HG03139 (cell line): ENCODE measurements at regions not wholly inside any gene's neighbourhood (a gene's known extent, or its start where the extent isn't known, plus 50 kb on each side); places are given as distances from the start of the nearest gene placed in this dataset.
"Not testable (repeated sequence)": the region's sequence is repeated elsewhere in the genome, so short reads cannot be mapped to it uniquely, and the experiment has no call there.

ENCODE experiments used
- ATAC-seq: cut with Tn5 transposase; IDR thresholded peaks from one replicate; pipeline ENCODE4 v1.9.1; 2021; ENCODE audit not compliant: unreplicated experiment

- no peak for ATAC-seq
Measured at GRCh38 chr10:56109454-56109853, 251.6 kb downstream of the ZWINT start.

- ATAC-seq: no peak
Measured at GRCh38 chr10:56104923-56105322, 256.1 kb downstream of the ZWINT start.

GRCh38 chr10:56104487-56104886 lies 256.6 kb downstream of the ZWINT start:
- no peak for ATAC-seq

GRCh38 chr10:56096226-56096517 lies 264.9 kb downstream of the ZWINT start:
- no peak for ATAC-seq

- no peak for ATAC-seq
Measured at GRCh38 chr10:56095506-56096225, 265.4 kb downstream of the ZWINT start.

GRCh38 chr10:56093645-56094044 lies 267.4 kb downstream of the ZWINT start:
- ATAC-seq: not testable (repeated sequence)

- ATAC-seq: no peak
Measured at GRCh38 chr10:56091872-56092271, 269.2 kb downstream of the ZWINT start.

- no peak for ATAC-seq
Measured at GRCh38 chr10:56090914-56091540, 270.0 kb downstream of the ZWINT start.

- ATAC-seq: no peak
Measured at GRCh38 chr10:56085406-56086122, 275.5 kb downstream of the ZWINT start.

- ATAC-seq: no peak
Measured at GRCh38 chr10:56082169-56082568, 278.9 kb downstream of the ZWINT start.

GRCh38 chr10:56068473-56069263 lies 292.4 kb downstream of the ZWINT start:
- ATAC-seq: no peak

GRCh38 chr10:56068040-56068439 lies 293.0 kb downstream of the ZWINT start:
- no peak for ATAC-seq

- ATAC-seq: no peak
Measured at GRCh38 chr10:56063642-56064041, 297.4 kb downstream of the ZWINT start.

- no peak for ATAC-seq
Measured at GRCh38 chr10:56057860-56058259, 303.2 kb downstream of the ZWINT start.

GRCh38 chr10:56035489-56035888 lies 325.6 kb downstream of the ZWINT start:
- no peak for ATAC-seq

GRCh38 chr10:56028298-56029132 lies 332.5 kb downstream of the ZWINT start:
- ATAC-seq: no peak

GRCh38 chr10:56012101-56012500 lies 349.0 kb downstream of the ZWINT start:
- ATAC-seq: no peak

- ATAC-seq: no peak
Measured at GRCh38 chr10:56003555-56003954, 357.5 kb downstream of the ZWINT start.

- no peak for ATAC-seq
Measured at GRCh38 chr10:55989188-55989587, 371.9 kb downstream of the ZWINT start.

- no peak for ATAC-seq
Measured at GRCh38 chr10:55979203-55979602, 381.9 kb downstream of the ZWINT start.

GRCh38 chr10:55966101-55966500 lies 395.0 kb downstream of the ZWINT start:
- no peak for ATAC-seq
